K562 (cell line): ENCODE measurements at regions not wholly inside any gene's neighbourhood (a gene's known extent, or its start where the extent isn't known, plus 50 kb on each side); places are given as distances from the start of the nearest gene placed in this dataset.

Experiments used
- CREB3 ChIP-seq: fragments of 450-650 bp; conservative IDR thresholded peaks from 2 replicates; pipeline ENCODE4 v1.6.1; 2016; ENCODE audit warnings: missing genetic modification characterization, low read depth, mild to moderate bottlenecking, missing compliant biosample characterization, moderate library complexity
- DDX20 ChIP-seq: fragments of 450-650 bp; IDR thresholded peaks from 2 replicates; pipeline ENCODE4 v1.6.1; 2016; ENCODE audit warnings: missing genetic modification characterization, low read depth, mild to moderate bottlenecking, missing compliant biosample characterization, moderate library complexity
- E2F4 ChIP-seq: sonication (generic); formaldehyde crosslinking; IDR thresholded peaks from 2 replicates; pipeline ENCODE4 v1.8.0; 2022; ENCODE audit warnings: mild to moderate bottlenecking, low read depth, missing genetic modification reagents
- GATA2 ChIP-seq: sonication (generic); formaldehyde crosslinking; IDR thresholded peaks from 2 replicates; pipeline ENCODE4 v1.4.0; 2020; ENCODE audit warnings: mild to moderate bottlenecking, missing genetic modification reagents
- MTA1 ChIP-seq: fragments of 450-650 bp; IDR thresholded peaks from 2 replicates; pipeline ENCODE4 v1.6.1; 2017; ENCODE audit warnings: borderline replicate concordance
- NCOR1 ChIP-seq: fragments of 450-650 bp; IDR thresholded peaks from 2 replicates; pipeline ENCODE4 v1.6.1; 2016; ENCODE audit warnings: mild to moderate bottlenecking, moderate library complexity
- NR2F6 ChIP-seq: fragments of 450-650 bp; formaldehyde crosslinking; IDR thresholded peaks from 2 replicates; pipeline ENCODE4 v1.4.0; 2020; ENCODE audit warnings: mild to moderate bottlenecking
- NRF1 ChIP-seq, 2 experiments: fragments of 450-650 bp; IDR thresholded peaks in 1 of 2; conservative IDR thresholded peaks in 1 of 2; 2 replicates each; pipeline ENCODE4 v1.6.1; 2014; ENCODE audit warnings: mild to moderate bottlenecking in 2 of 2
- PATZ1 ChIP-seq: fragments of 250-450 bp; sonication (Bioruptor Pico); IDR thresholded peaks from 2 replicates; pipeline ENCODE4 v1.5.0; 2020; ENCODE audit warnings: mild to moderate bottlenecking, borderline replicate concordance
- SIN3A ChIP-seq, 2 experiments: fragments of 150-350 bp in 1 of 2; IDR thresholded peaks; 2 replicates each; pipeline ENCODE4 v1.6.1; 2011 to 2016; ENCODE audit warnings: borderline replicate concordance in 2 of 2, low read depth in 2 of 2, low read length in 2 of 2, mild to moderate bottlenecking in 2 of 2, moderate library complexity in 2 of 2; ENCODE audit not compliant: control insufficient read depth in 1 of 2
- TCF15 ChIP-seq: fragments of 250-450 bp; sonication (Bioruptor Pico); IDR thresholded peaks from 2 replicates; pipeline ENCODE4 v1.8.0; 2022; ENCODE audit warnings: moderate library complexity, mild to moderate bottlenecking, inconsistent platforms
- ZBTB33 ChIP-seq: sonication (generic); formaldehyde crosslinking; IDR thresholded peaks from 2 replicates; pipeline ENCODE4 v1.8.1; 2023; ENCODE audit warnings: mild to moderate bottlenecking, missing genetic modification reagents
- ZFP36 ChIP-seq: fragments of 150-350 bp; IDR thresholded peaks from 2 replicates; pipeline ENCODE4 v1.6.1; 2018; ENCODE audit warnings: low read length, low read depth; ENCODE audit not compliant: partially characterized antibody
- ZNF12 ChIP-seq: sonication (generic); formaldehyde crosslinking; IDR thresholded peaks from 2 replicates; pipeline ENCODE4 v1.4.0; 2020; ENCODE audit warnings: mild to moderate bottlenecking, missing genetic modification reagents

GRCh38 chr6:13873288-13874190, 51.2 kb upstream of the RNF182 start (continued):
- no peak for TF ChIP-seq DDX20 (tag)
- peak; percentile 5 for TF ChIP-seq ZFP36
- TF ChIP-seq GATA2 (CRISPR knock-in tag): peak; percentile 62
- TF ChIP-seq E2F4 (CRISPR knock-in tag): peak; percentile 85
- no peak for TF ChIP-seq SIN3A (IDR thresholded peaks at IDR 0.05; ENCODE audit: borderline replicate concordance in 2 of 2, control insufficient read depth in 1 of 2, low read depth in 2 of 2, low read length in 2 of 2)
- TF ChIP-seq ZNF12 (CRISPR knock-in tag): peak; percentile 91; the same call in 1 of the 2 replicates
- TF ChIP-seq NR2F6 (CRISPR knock-in tag): no peak
- TF ChIP-seq TCF15 (CRISPR knock-in tag): no peak
- peak; percentile 98 for TF ChIP-seq ZBTB33 (CRISPR knock-in tag)
- no peak for TF ChIP-seq PATZ1 (CRISPR knock-in tag)
- TF ChIP-seq CREB3 (tag): no peak
- peak; percentile 65 to 72 for TF ChIP-seq NRF1 (conservative IDR thresholded peaks at IDR 0.05 in 1 of 2, IDR thresholded peaks at IDR 0.05 in 1 of 2)
- no peak for TF ChIP-seq MTA1
- peak; percentile 31; the same call in 1 of the 2 replicates for TF ChIP-seq NCOR1
